ENCODE measurements at regions not wholly inside any gene's neighbourhood (a gene's known extent, or its start where the extent isn't known, plus 50 kb on each side); places are given as distances from the start of the nearest gene placed in this dataset.

- TF ChIP-seq E2F4 (CRISPR knock-in tag; IDR thresholded peaks at IDR 0.05; ENCODE audit: low read depth) (no peak), NUFIP1 (IDR thresholded peaks at IDR 0.05; ENCODE audit: partially characterized antibody) (no peak), SUPT5H (IDR thresholded peaks at IDR 0.05) (no peak), UBTF (IDR thresholded peaks at IDR 0.05; ENCODE audit: borderline replicate concordance in 1 of 2, low read depth in 2 of 2, low read length in 2 of 2) (no peak), U2AF1 (optimal IDR thresholded peaks at IDR 0.05; ENCODE audit: low read depth, low read length) (no peak), FOXA3 (CRISPR knock-in tag; conservative IDR thresholded peaks at IDR 0.05 in 1 of 2, IDR thresholded peaks at IDR 0.05 in 1 of 2) (no peak)
Measured at GRCh38 chr18:60024345-60024744, 124.5 kb downstream of the PMAIP1 start (continued).

DNA sequence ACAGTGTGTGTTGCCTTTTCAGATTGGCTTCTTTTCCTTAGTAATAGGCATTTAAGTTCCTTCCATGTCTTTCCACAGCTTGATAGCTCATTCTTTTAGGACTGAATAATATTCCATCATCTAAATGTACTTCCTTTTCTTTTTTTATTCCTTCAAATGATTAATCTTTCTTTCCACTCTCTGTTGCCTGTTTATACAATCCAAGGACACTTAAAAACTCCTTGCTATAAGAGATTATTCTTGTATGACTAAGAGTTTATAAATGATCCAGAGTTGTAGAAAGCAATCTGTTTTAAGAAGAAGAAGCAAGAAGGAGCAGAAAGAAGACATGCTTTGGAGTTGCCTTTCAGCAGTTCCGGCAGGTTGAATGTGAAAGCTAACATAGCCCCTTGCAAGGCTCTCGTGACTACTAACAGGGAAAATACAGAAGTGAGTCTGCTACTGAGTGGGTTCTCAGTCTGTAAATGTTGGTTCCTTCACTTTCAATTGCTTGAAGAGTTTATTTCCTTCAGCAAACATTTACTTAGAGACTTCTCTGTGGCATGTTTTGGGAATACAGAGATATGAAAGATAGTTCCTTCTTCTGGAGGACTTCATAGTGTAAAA, 123.0 kb downstream of the PMAIP1 start:
- no peak for DNase-seq (ENCODE audit: extremely low read depth in 1 of 4, low spot score in 3 of 4)
- 17% methylated on average over 2 of the region's 2 CpGs for WGBS (ENCODE audit: insufficient coverage, low coverage, missing lambda C conversion rate)
- in situ Hi-C loops (cut with MboI): no loop called here
- TF ChIP-seq ZFP36 (IDR thresholded peaks at IDR 0.05; ENCODE audit: low read depth, low read length, partially characterized antibody) (no peak), PML (IDR thresholded peaks at IDR 0.05; ENCODE audit: low read length) (no peak), ZNF586 (CRISPR knock-in tag; conservative IDR thresholded peaks at IDR 0.05) (no peak), DPF2 (IDR thresholded peaks at IDR 0.05) (no peak), EGR1 (conservative IDR thresholded peaks at IDR 0.05) (no peak)
- TF ChIP-seq, protein P1, sequence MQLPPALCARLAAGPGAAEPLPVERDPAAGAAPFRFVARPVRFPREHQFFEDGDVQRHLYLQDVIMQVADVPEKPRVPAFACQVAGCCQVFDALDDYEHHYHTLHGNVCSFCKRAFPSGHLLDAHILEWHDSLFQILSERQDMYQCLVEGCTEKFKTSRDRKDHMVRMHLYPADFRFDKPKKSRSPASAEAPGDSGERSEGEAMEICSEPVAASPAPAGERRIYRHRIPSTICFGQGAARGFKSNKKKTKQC (CRISPR knock-in tag; IDR thresholded peaks at IDR 0.05): no peak
- TF ChIP-seq, protein P2, sequence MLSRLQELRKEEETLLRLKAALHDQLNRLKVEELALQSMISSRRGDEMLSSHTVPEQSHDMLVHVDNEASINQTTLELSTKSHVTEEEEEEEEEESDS (CRISPR knock-in tag; IDR thresholded peaks at IDR 0.05): no peak

More for the DNA sequence above, 123.0 kb downstream of the PMAIP1 start:
- no peaks in the 10 kb centered on the region for H3K36me3 ChIP-seq (ENCODE audit: control insufficient read depth, insufficient read depth, low read length)
- H3K27me3 ChIP-seq (ENCODE audit: control insufficient read depth in 2 of 2, insufficient read depth in 2 of 2, low read length in 2 of 2): no peaks in the 10 kb centered on the region
- no peaks in the 10 kb centered on the region for H3K79me2 ChIP-seq (ENCODE audit: control insufficient read depth, insufficient read depth, low read length)
- H3K9me1 ChIP-seq (ENCODE audit: control insufficient read depth, insufficient read depth, low read length): no peaks in the 10 kb centered on the region
- H3K9ac ChIP-seq (ENCODE audit: insufficient read depth in 1 of 2, low read depth in 2 of 2, low read length in 2 of 2): no peak overlapping the region
- ChIA-PET POLR2A (no interaction called here), CTCF (ENCODE audit: low intra/inter-chr PET ratio) (no interaction called here)
- ATAC-seq (no peak), FAIRE-seq (no peak)
- intact Hi-C loops (cut with micrococcal nuclease): no loop called here
- no peak overlapping the region for H3K4me3 ChIP-seq
- H4K20me1 ChIP-seq (replicated peaks; ENCODE audit: control insufficient read depth, insufficient read depth, low read length): no peaks in the 10 kb centered on the region
- H3K27ac ChIP-seq (ENCODE audit: extremely low read depth, low read depth, low read length): no peak overlapping the region
- no peaks in the 10 kb centered on the region for H3K4me1 ChIP-seq (replicated peaks in 1 of 2; ENCODE audit: control insufficient read depth in 2 of 2, insufficient read depth in 2 of 2, low read length in 2 of 2)
- BruUV-seq (replicated peaks): no TSS peak
- H3K4me2 ChIP-seq (ENCODE audit: insufficient read depth, low read length): no peak overlapping the region
- no peaks in the 10 kb centered on the region for H3K9me3 ChIP-seq (replicated peaks; ENCODE audit: control insufficient read depth, insufficient read depth, low read depth, low read length)
- no peak overlapping the region for H2AFZ ChIP-seq (ENCODE audit: low read depth, low read length)

All from K562 (cell line).